Caco-2 (cell line): ENCODE measurements at regions not wholly inside any gene's neighbourhood (a gene's known extent, or its start where the extent isn't known, plus 50 kb on each side); places are given as distances from the start of the nearest gene placed in this dataset.

Source experiments
- BruUV-seq: library from RNA; stranded (reverse); fragments of 400-500 nt; replicated peaks from 2 replicates; lab custom pipeline; 2021; lab: Mats Ljungman, UMichigan
- CTCF ChIA-PET: fragments of 300-600 bp; sonication (Branson Sonifier 250); formaldehyde crosslinking; loops from one replicate; lab custom pipeline; 2022; ENCODE audit warnings: antibody characterized with exemption; lab: Charles Lee
- POLR2A ChIA-PET: fragments of 300-600 bp; sonication (Branson Sonifier 250); formaldehyde crosslinking; loops from one replicate; lab custom pipeline; 2022; ENCODE audit warnings: antibody characterized with exemption; lab: Charles Lee
- DNase-seq, 2 experiments: peaks; one replicate each; pipeline versions ENCODE4 v3.0.0 to v3.0.0-alpha.2; 2020 to 2022
- H3K27me3 ChIP-seq: replicated peaks from 2 replicates; pipeline ENCODE4 v1.6.0; 2011; ENCODE audit warnings: low read length; ENCODE audit not compliant: control insufficient read depth, insufficient read depth
- H3K36me3 ChIP-seq: 2 replicates; pipeline ENCODE4 v1.5.1; 2011; ENCODE audit warnings: low read length; ENCODE audit not compliant: control insufficient read depth, insufficient read depth
- H3K4me1 ChIP-seq: fragments of 250-450 bp; sonication (Bioruptor Pico); 2 replicates; pipeline ENCODE4 v1.5.1; 2020; ENCODE audit warnings: mild to moderate bottlenecking
- H3K4me3 ChIP-seq: 2 replicates; pipeline ENCODE4 v1.5.1; 2011; ENCODE audit warnings: low read depth, mild to moderate bottlenecking, control low read depth, low read length
- H3K9me3 ChIP-seq: fragments of 250-450 bp; sonication (Bioruptor Pico); 2 replicates; pipeline ENCODE4 v1.5.1; 2020; ENCODE audit warnings: mild to moderate bottlenecking, moderate library complexity
- H3K27ac Mint-ChIP-seq: one replicate; pipeline ENCODE4 v1.8.0; 2022; ENCODE audit warnings: mixed read lengths; ENCODE audit not compliant: unreplicated experiment
- H3K27me3 Mint-ChIP-seq: one replicate; pipeline ENCODE4 v1.8.0; 2022; ENCODE audit warnings: mixed read lengths; ENCODE audit not compliant: insufficient read depth, unreplicated experiment
- H3K36me3 Mint-ChIP-seq: one replicate; pipeline ENCODE4 v1.8.0; 2022; ENCODE audit warnings: mild to moderate bottlenecking, mixed read lengths; ENCODE audit not compliant: insufficient read depth, unreplicated experiment
- H3K4me1 Mint-ChIP-seq: one replicate; pipeline ENCODE4 v1.8.0; 2022; ENCODE audit warnings: low read depth, mixed read lengths; ENCODE audit not compliant: unreplicated experiment
- H3K4me3 Mint-ChIP-seq: one replicate; pipeline ENCODE4 v1.8.0; 2022; ENCODE audit warnings: mild to moderate bottlenecking, moderate library complexity, mixed read lengths; ENCODE audit not compliant: unreplicated experiment
- H3K9me3 Mint-ChIP-seq: one replicate; pipeline ENCODE4 v1.8.0; 2022; ENCODE audit warnings: mixed read lengths; ENCODE audit not compliant: unreplicated experiment
- intact Hi-C: fragments of 100-400 bp; cut with micrococcal nuclease; formaldehyde crosslinking; loops from one replicate; pipeline ENCODE4 v1.10.0; 2022; ENCODE audit not compliant: unreplicated experiment
- TF ChIP-seq, protein P1 (sequence below), 2 experiments: fragments of 200-600 bp in 1 of 2; IDR thresholded peaks; 1 replicate in 1 of 2; 2 replicates in 1 of 2; pipeline versions ENCODE4 v1.5.1 to v1.8.0; 2011 to 2022; ENCODE audit warnings: antibody characterized with exemption in 1 of 2, control low read depth in 1 of 2, inconsistent platforms in 1 of 2, low read depth in 1 of 2, low read length in 1 of 2, mild to moderate bottlenecking in 1 of 2, moderate library complexity in 1 of 2; ENCODE audit not compliant: insufficient read depth in 1 of 2, severe bottlenecking in 1 of 2, unreplicated experiment in 1 of 2

DNA sequence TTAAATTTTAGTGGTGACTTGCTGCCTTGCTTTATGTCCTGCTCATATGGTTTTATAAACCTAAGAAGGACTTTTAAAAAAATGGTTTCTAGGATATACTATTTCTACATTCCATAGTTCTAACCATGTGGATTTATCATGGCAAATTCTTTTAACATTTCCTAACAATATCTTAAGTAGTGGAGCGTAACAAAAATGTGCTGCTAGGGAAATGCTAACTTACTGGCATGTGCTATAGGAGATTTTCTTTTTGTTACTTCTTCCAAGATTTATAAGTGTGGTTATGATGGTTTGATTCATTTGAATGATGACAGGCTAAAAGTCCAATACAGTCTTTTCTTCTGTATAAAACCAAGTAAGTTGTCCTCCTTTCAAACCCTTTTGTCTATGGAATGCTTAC, 713.7 kb downstream of the SLITRK1 start:
- no peak overlapping the region for H3K4me3 ChIP-seq
- Mint-ChIP-seq H3K27me3 (no peaks in the 10 kb centered on the region), H3K4me1 (no peaks in the 10 kb centered on the region), H3K27ac (no peak overlapping the region), H3K4me3 (no peak overlapping the region), H3K36me3 (no peaks in the 10 kb centered on the region), H3K9me3 (no peaks in the 10 kb centered on the region)
- no peaks in the 10 kb centered on the region for H3K27me3 ChIP-seq
- intact Hi-C loops: no loop called here
- no peak for DNase-seq
- H3K36me3 ChIP-seq: no peaks in the 10 kb centered on the region
- TF ChIP-seq, protein P1, sequence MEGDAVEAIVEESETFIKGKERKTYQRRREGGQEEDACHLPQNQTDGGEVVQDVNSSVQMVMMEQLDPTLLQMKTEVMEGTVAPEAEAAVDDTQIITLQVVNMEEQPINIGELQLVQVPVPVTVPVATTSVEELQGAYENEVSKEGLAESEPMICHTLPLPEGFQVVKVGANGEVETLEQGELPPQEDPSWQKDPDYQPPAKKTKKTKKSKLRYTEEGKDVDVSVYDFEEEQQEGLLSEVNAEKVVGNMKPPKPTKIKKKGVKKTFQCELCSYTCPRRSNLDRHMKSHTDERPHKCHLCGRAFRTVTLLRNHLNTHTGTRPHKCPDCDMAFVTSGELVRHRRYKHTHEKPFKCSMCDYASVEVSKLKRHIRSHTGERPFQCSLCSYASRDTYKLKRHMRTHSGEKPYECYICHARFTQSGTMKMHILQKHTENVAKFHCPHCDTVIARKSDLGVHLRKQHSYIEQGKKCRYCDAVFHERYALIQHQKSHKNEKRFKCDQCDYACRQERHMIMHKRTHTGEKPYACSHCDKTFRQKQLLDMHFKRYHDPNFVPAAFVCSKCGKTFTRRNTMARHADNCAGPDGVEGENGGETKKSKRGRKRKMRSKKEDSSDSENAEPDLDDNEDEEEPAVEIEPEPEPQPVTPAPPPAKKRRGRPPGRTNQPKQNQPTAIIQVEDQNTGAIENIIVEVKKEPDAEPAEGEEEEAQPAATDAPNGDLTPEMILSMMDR (IDR thresholded peaks at IDR 0.05; ENCODE audit: insufficient read depth in 1 of 2, low read depth in 1 of 2, low read length in 1 of 2, severe bottlenecking in 1 of 2, unreplicated experiment in 1 of 2): no peak
- H3K9me3 ChIP-seq: no peaks in the 10 kb centered on the region
- no TSS peak for BruUV-seq
- ChIA-PET POLR2A (no interaction called here), CTCF (no interaction called here)
- H3K4me1 ChIP-seq: no peaks in the 10 kb centered on the region

DNA sequence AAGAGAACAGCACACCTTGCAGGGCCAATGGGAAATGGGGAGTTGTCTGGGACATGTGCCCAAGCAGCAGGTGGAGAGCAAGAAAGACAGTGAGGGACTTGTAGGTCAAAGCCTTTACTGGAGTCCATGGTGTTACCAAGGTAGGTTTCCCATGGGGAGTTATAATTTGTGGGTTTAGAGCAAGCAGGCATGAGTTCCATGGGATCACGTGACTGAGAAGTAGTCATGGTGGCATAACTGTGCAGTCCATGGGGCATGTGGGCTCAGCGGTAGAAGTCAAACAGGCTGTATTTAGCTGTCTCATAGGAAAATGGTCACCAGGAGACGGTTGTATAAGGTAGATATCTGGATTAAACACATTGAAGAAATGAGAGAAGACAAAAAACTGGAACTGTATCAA, 715.1 kb downstream of the SLITRK1 start:
- Histone ChIP-seq H3K27me3 (no peaks in the 10 kb centered on the region), H3K9me3 (no peaks in the 10 kb centered on the region), H3K4me1 (no peaks in the 10 kb centered on the region), H3K36me3 (no peaks in the 10 kb centered on the region), H3K4me3 (no peak overlapping the region)
- intact Hi-C loops: no loop called here
- no peak overlapping the region for H3K4me3 Mint-ChIP-seq
- no peak for DNase-seq
- no peaks in the 10 kb centered on the region for H3K9me3 Mint-ChIP-seq
- BruUV-seq: no TSS peak
- no peaks in the 10 kb centered on the region for H3K27me3 Mint-ChIP-seq
- H3K36me3 Mint-ChIP-seq: no peaks in the 10 kb centered on the region
- CTCF ChIA-PET: no interaction called here
- POLR2A ChIA-PET: no interaction called here
- H3K27ac Mint-ChIP-seq: no peak overlapping the region
- TF ChIP-seq, protein P1 (IDR thresholded peaks at IDR 0.05; ENCODE audit: insufficient read depth in 1 of 2, low read depth in 1 of 2, low read length in 1 of 2, severe bottlenecking in 1 of 2, unreplicated experiment in 1 of 2): no peak
- H3K4me1 Mint-ChIP-seq: no peaks in the 10 kb centered on the region

DNA sequence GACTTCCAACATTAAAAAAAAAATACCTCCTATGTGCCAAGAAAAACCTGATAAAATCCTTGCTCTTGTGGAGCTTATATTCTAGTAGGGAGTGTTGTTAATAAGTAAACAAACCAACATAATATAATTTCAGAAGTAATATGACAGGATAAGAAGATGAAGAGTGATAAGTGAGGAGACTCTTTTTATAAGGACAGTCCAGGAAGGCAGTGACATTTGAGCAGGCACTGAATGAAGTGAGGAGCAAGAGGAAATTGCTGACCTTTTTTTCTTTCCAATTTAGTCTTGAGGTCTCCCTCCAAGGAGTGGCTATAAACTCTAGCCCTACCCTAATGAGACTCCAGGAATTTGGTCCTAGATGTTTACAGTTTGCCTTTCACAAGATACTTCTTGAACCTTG, 715.7 kb downstream of the SLITRK1 start:
- Mint-ChIP-seq H3K27ac (no peak overlapping the region), H3K9me3 (no peaks in the 10 kb centered on the region), H3K4me1 (no peaks in the 10 kb centered on the region), H3K27me3 (no peaks in the 10 kb centered on the region), H3K4me3 (no peak overlapping the region), H3K36me3 (no peaks in the 10 kb centered on the region)
- Histone ChIP-seq H3K27me3 (no peaks in the 10 kb centered on the region), H3K4me1 (no peaks in the 10 kb centered on the region), H3K36me3 (no peaks in the 10 kb centered on the region), H3K9me3 (no peaks in the 10 kb centered on the region), H3K4me3 (no peak overlapping the region)
- BruUV-seq: no TSS peak
- TF ChIP-seq, protein P1 (IDR thresholded peaks at IDR 0.05; ENCODE audit: insufficient read depth in 1 of 2, low read depth in 1 of 2, low read length in 1 of 2, severe bottlenecking in 1 of 2, unreplicated experiment in 1 of 2): no peak
- DNase-seq: no peak
- CTCF ChIA-PET: no interaction called here
- intact Hi-C loops: no loop called here
- POLR2A ChIA-PET: no interaction called here
